IPS DF 6.9 (cell line): ENCODE measurements at regions not wholly inside any gene's neighbourhood (a gene's known extent, or its start where the extent isn't known, plus 50 kb on each side); places are given as distances from the start of the nearest gene placed in this dataset.
"Not testable (repeated sequence)": the region's sequence is repeated elsewhere in the genome, so short reads cannot be mapped to it uniquely, and the experiment has no call there.

Experiments used
- DNase-seq: peaks from one replicate; pipeline ENCODE4 v3.0.0-alpha.2; 2013; ENCODE audit warnings: low read depth, low spot score
- H3K27ac ChIP-seq: one replicate; pipeline ENCODE4 v1.5.1; 2013; ENCODE audit warnings: low read length, control low read depth
- H3K27me3 ChIP-seq: 2 replicates; pipeline ENCODE4 v1.6.1; 2013; ENCODE audit warnings: mild to moderate bottlenecking, low read length; ENCODE audit not compliant: control insufficient read depth, insufficient read depth
- H3K36me3 ChIP-seq: 2 replicates; pipeline ENCODE4 v1.6.1; 2013; ENCODE audit warnings: low read length; ENCODE audit not compliant: control insufficient read depth, insufficient read depth
- H3K4me1 ChIP-seq: 2 replicates; pipeline ENCODE4 v1.6.1; 2013; ENCODE audit warnings: low read length; ENCODE audit not compliant: control insufficient read depth, insufficient read depth
- H3K4me3 ChIP-seq: 2 replicates; pipeline ENCODE4 v1.5.1; 2013; ENCODE audit warnings: mild to moderate bottlenecking, low read length
- H3K9me3 ChIP-seq: 2 replicates; pipeline ENCODE4 v1.6.1; 2013; ENCODE audit warnings: low read length, inconsistent platforms; ENCODE audit not compliant: control insufficient read depth, insufficient read depth
- WGBS: extraction: QIAGEN DNeasy Blood & Tissue Kit; methylation state at CpG from one replicate; pipeline ENCODE4 v1.1.7; 2013; ENCODE audit warnings: mixed read lengths, missing lambda C conversion rate; ENCODE audit not compliant: insufficient read length, insufficient coverage; 5-methylcytosine and 5-hydroxymethylcytosine counted together

DNA sequence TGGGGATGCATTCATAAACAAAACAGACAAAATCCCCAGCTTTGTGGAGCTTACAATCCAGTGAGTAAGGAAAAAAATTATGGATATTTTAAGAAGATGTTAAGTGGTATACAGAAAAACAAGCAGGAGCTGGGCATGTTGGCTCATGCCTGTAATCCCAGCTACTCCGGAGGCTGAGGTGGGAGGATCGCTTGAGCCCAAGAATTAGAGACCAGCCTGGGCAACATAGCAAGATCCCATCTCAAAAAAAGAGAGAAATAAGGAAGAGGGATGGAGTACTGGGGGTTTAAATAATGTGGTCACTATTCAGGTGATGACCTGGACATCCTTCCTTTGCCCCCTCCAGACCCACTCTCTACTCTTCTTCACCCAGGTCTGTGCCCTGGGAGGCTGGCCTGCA lies 55.0 kb upstream of the MDGA1 start:
- Histone ChIP-seq H3K4me1 (no peaks in the 10 kb centered on the region; the same call in 1 of the 2 replicates), H3K27me3 (peaks cover 18% of the 10 kb centered on the region), H3K9me3 (no peaks in the 10 kb centered on the region), H3K27ac (no peak overlapping the region), H3K36me3 (no peaks in the 10 kb centered on the region), H3K4me3 (no peak overlapping the region)
- no peak for DNase-seq
- WGBS = no CpG with 5 or more reads among the region's 2 CpGs

DNA sequence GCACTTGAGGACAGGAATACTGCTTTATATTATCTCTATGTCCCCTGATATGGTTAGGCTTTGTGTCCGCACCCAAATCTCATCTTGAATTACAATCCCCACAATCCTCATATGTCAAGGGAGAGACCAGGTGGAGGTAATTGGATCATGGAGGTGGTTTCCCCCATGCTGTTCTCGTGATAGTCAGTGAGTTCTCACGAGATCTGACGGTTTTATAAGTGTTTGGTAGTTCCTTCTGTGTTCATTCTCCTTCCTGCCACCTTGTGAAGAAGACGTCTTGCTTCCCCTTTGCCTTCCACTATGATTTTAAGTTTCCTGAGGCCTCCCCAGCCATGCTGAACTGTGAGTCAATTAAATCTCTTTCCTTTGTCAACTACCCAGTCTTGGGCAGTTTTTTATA lies 51.7 kb upstream of the MDGA1 start:
- H3K27me3 ChIP-seq, H3K4me3 ChIP-seq, H3K27ac ChIP-seq, H3K9me3 ChIP-seq, H3K36me3 ChIP-seq, H3K4me1 ChIP-seq, DNase-seq: not testable (repeated sequence)
- no CpG with 5 or more reads among the region's 5 CpGs for WGBS

GRCh38 chr6:37748118-37748517 lies 50.4 kb upstream of the MDGA1 start:
- H3K4me3 ChIP-seq = no peak overlapping the region
- no peaks in the 10 kb centered on the region for H3K36me3 ChIP-seq
- no peaks in the 10 kb centered on the region; the same call in 1 of the 2 replicates for H3K4me1 ChIP-seq
- no peak for DNase-seq
- no peaks in the 10 kb centered on the region for H3K9me3 ChIP-seq
- no peaks in the 10 kb centered on the region; the same call in none of the 2 replicates for H3K27me3 ChIP-seq
- WGBS = no CpG with 5 or more reads among the region's 7 CpGs
- H3K27ac ChIP-seq = no peak overlapping the region
